CD4-positive, alpha-beta T cell treated with Interleukin-2 at 100 ng/mL for 4 hours (primary cell): ENCODE measurements at regions not wholly inside any gene's neighbourhood (a gene's known extent, or its start where the extent isn't known, plus 50 kb on each side); places are given as distances from the start of the nearest gene placed in this dataset.

Experiments used
- DNase-seq: peaks from one replicate; pipeline ENCODE4 v3.0.0-alpha.2; 2020; ENCODE audit warnings: low spot score

DNA sequence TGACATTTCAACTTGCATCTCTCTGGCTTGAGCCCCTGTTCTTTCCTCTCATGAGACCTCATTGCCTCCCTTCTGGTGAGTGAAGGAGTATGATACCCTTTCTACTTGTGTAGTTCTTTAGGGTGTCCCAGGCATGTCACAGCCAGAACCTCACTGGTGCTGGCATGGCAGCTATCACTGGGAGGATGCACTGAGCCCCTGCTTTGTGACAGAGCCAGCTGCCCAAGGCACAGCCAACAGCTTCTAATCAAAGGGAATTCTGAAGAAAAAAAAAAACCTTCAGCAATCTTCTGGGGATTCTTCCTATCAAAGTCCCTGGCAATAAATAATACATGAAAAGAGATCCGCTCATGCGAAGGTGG, 652.6 kb upstream of the KLF4 start:
- DNase-seq: no peak

DNA sequence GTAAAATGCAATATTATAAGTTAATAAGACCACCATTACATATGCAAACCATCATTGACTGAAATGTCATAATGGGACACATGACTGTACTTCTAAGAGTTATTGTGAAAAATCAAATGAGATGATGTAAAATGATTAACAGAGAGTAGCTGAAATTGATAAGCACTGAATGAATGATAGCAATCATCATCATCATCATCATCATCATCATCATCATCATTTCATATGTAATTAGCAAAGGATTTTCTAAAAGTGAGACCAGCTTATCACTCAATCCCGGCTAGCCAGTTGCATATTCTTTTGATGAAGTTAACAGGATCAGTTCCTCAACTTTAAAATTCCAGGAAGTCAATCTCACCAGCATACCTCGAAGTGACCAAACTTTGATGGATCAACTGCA, 650.3 kb upstream of the KLF4 start:
- no peak for DNase-seq

DNA sequence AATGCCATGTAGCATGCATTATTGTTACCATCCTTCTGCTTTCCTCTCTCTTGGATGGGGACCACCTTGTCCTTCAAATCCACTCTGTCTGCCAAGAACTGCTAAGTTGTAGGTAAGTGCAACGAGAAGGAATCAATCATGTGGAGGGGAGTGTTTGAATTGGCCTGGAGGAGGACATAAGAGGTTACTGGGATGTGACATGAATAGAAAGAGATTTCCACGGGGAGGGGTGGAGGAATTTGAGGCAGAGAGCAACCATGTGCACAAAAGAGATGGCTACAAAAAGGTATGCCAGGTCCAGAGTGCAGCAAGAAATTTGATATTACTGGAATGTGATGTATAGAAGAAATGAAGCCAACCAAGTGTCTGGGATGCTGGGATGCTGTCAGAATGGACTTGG, 648.9 kb upstream of the KLF4 start:
- no peak for DNase-seq

DNA sequence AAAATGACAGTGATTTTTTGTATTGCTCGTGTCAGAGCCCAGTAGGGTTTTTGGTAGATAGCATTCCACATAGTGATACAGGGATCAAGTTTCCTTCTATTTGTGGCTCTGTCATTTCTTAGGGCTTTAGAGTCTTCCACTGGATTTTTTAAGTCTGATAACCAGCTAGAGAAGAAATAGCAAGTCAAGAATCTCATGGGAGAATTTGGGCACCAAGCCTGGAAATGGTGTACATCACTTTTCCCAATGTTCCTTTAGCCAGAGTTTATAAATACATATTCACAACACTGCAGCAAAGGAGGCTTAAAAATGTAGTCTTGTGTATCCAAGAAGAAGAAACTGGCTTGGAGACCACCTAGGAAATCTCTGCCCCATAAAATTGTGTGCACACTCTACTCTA, 647.1 kb upstream of the KLF4 start:
- DNase-seq: no peak

DNA sequence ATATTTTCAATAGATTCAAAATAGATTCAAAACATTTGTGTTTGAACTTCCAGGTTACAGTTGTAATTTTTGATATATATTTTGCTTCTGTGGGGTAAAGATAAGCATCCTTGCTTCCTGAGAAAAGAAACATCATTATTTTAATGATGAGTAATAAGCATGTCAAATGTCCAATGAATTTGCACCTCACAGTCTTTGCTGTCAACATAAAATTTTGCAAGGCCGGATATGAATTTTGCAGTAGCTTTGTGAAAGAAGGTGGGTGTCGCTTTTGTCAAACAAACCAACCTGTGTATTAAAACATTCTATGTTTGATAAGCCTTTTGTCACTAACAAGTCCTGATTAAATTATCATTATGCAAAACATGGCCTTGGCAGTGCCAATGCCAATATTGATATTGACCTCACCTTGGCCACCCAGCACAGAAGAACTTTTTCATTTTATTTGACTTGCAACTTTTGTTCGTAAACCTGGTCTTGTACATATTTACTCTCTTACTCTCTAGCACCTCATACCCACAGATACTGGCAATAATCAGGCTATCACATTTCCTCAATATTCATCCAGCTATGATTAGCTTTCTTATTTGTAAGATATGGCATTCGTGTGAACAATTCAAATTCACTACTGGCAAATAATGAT, 645.0 kb upstream of the KLF4 start:
- DNase-seq: no peak

DNA sequence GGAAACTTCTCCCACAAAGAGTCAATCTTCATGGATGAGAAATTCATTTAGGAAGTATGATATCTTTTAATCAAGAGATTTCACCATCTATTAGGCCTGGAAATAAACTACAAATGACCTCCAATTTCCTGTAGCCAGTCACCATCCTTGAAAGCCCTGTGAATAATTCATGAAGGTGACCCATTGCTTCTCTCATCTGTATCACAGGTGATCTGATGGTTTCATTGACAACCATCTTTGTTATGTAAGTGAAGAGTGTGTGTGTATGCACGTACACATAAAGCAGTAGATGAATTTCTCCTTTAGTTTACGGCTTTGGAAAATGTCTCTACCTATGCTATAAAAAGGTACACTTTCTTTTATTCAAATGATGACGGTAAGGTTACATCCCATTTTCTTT, 644.1 kb upstream of the KLF4 start:
- no peak for DNase-seq

DNA sequence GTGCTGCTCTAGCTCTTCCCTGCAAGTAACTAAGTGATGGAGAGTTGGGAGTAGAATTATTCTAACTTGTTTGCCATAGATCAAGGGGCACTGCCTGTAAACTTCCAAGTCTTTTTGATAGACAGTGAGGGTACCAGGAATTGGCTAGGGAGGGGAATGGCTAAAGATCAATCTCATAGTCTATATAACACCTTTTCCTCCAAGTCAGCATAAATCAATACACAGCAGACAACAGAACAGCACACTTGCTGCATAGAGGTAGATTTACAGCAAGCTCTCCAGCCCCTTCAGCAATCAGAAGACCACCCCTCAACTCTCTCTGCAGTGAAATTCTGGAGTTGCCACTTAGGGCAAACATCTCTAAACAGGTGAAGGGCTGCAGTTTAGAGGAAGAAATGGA, 643.5 kb upstream of the KLF4 start:
- DNase-seq: no peak

DNA sequence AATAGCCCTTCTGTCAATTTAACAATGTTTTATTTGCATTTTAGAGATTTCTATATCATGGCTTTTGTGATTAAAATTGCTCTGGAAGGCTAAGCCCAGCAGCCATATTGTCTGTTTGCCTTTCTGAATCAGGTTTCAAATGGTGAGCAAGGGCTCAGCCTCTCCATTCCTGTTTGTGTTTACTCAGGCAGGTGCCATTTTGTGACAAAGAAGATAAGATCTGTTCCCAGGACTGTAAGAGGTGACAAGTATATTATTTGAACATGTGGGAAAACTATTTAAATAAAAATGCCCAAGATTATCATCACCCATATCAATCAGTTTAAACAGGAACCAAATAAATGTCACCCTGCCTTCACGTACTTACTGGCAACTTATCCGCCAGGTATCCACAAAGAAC, 641.3 kb upstream of the KLF4 start:
- DNase-seq: no peak

DNA sequence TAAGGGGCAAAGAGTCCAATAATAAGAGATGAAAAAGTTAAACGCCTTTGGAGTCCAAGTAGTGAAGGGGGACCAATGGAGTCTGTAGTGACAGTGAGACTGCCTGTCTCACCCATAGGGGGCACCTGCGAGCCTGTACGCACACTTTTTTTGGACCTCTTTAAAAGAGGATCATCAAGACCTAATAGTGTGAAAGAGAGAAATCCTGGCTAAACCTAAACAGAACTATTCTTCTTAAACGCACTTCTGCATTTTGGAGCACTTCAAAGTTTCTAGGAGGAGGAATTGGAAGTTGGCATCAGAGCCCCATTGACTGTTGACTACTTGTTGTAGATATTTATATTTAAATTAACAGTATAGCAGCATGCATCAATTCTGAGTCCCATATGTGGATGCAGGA, 636.1 kb upstream of the KLF4 start:
- no peak for DNase-seq

DNA sequence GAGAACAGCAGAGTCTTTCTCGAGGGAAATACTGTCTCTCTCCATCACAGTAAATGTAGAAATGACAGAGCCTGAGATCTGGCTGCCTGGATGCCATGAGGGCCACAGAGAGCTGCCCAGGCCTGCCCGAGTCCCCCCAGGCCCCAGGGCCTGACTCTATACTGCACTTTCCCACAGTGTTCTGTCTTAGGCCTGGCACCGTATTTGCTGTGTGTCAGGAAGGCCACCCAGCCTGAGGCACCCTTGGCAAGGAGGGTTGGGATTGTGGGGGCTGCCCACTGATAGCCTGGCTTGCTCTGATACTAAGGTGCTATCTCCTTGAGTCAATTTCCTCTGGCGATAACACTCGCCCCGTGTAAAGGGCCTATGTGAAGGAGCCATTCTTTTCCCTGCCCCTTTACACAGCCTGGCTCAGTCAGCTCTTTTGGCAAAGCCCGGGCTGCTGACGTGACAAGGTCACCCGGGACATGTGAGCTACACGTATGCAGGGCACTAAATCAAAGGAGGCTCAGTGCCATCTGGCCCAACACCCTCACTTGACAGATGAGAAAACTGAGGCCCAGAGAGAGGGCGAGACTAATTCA, 630.1 kb upstream of the KLF4 start:
- no peak for DNase-seq

DNA sequence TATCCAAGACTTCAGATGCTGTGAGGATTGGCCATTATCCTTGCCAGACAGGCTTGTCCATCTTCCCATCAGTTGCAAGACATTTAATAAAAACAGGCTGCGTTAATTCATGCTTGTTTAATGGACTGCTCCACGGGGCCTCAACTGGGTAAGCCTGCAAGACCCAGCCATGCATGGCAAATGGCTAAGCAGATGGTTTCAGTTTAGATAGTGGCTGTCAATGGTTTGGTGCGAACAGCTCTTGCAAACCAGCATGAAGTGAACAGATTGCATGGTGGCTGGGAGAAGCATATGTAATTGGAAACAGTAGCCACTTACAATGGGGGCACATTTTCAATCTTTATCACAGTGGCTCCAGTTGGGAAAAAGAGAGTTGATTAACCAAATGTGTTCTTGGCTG, 628.2 kb upstream of the KLF4 start:
- DNase-seq: no peak

DNA sequence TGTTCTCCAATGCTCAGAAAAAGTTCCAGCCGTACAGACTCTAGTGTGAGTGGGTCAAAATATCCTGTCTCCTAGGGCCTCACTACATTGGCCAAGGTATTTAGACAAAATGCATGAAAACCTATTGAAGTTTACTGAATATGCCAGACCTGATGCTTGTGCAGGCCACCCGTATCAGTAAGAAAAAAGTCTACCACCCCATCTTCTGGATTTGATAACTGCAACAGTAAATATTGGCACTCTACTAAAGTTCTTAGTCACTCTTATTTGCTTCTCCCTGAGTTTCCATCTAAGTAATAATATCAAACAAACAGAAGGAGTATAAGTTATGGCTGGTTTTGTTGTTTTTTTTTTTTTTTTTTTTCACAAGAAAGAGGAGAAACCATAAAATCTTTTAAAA, 627.7 kb upstream of the KLF4 start:
- DNase-seq: no peak

DNA sequence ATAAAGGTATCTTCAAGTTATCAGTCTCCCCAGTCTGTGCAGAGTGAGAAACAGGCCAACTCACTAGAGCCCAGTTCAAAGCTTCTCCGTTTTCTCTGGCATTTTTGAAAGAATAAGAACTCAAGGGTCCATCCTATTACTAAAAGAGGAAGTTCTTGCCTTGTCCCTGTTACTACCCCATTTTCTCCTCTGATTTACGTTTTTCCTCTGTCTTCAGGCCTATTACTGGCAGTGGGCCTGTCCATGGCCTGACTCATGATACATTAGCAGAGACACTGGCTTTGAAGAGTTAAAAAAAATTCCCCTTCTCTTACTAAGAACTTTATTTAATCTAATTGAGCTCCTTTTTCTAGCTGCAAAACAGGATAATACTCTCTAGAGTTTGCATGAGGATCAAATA, 624.0 kb upstream of the KLF4 start:
- DNase-seq: no peak

DNA sequence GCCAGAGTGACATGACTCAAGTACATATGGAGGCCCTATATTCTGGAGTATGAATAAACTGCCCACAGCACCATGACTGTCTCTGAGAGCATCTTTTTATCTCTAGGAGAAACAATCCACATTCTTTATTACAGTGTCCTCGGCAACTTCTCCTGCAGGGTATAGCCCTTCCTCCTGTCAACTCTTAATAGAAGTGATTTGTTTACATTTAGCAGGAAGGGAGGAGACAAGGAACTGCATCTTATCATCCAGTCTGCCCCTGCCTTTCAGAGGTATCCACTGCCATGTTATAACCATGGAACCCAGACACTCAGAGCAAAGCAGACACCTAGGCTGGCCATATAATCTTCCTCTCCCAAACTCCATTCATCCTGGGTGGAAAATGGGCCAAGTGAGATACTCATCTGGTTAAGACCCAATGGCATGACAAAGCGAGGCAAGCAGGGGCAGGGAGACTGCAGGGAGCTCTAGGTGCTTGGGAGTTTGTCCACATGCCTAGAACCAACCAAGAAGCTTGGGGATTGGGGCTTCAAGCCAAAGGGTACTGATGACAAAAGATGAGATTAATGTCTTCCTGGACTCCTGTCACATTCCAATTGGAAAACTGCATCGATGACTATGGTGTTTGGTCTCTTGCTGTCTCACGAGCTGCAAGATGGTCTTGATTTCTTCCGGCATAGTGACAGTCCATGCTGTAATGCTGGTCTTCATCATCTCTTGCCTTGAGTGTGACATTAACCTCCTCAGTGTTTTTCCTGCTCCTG, 620.5 kb upstream of the KLF4 start:
- no peak for DNase-seq

DNA sequence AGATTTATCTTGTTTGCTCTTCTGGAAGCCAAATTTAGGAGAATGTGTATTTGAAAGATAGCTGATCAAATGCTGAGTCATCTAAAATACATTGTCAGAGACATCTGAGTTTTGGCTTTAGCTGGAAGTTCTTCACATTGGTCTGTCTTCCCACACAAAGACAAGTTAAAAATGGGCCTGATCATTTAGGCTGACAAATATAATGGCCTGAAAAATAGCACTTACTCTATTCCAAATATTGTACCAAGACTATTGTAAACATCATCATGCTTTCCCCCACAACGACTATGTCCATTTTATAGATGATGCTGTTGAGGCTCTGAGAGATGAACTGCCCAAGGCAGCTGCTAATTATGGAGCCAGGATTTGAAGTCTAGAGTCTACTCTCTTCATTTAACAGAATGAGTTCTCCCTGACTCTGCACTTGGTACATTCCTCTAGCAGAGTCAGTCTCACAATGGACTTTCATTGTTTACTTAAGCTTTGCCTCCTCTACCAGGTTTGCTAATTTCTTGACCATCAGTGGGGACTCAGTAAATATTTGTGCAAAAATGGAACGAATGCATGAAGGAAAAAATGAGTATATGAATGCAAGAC, 619.4 kb upstream of the KLF4 start:
- DNase-seq: no peak

DNA sequence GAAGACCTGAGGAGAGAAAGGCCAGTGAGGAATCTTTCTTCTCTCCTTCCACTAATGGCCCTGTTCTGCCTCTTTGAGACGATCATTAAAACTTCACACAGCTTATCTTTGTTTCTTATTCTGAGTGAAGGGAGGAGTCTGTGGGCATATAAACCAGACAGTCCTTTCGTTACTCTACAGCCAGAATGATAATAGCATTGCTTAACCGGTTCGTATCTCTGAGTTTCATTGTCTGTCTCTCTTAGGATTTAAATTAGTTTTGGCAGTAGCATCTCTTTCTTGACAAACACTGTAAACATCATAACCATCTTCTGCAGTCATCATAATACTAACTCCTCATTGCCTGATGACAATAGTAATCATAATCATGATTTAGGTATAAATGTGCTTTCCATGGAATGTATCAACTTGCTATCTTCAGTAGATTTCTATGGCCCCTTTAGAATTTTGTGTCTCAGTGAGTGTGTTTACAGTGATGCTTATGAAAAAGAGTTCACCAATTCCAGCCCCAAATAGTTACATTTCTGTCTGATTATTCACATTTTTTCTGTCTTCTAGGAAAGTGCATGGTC, 618.8 kb upstream of the KLF4 start:
- DNase-seq: no peak

DNA sequence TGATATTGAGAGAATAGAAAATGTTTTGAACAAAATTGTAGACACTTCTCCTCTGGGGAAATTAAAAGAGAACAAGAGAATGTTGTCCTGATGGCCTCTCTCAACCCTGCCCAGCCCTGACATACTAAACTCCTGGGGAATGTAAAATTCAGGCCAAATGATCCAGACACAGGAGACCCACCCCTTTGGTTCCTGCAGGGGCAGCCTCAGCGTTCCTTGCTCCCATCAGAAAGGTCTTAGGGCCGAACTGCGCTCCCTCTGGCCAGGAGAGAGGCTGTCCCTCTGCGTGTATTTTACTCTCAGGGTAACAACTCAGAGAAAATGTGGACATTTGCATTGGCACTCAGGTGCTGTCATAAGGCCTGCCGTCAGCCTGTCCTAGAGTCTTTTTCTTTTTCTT, 616.3 kb upstream of the KLF4 start:
- DNase-seq: no peak

DNA sequence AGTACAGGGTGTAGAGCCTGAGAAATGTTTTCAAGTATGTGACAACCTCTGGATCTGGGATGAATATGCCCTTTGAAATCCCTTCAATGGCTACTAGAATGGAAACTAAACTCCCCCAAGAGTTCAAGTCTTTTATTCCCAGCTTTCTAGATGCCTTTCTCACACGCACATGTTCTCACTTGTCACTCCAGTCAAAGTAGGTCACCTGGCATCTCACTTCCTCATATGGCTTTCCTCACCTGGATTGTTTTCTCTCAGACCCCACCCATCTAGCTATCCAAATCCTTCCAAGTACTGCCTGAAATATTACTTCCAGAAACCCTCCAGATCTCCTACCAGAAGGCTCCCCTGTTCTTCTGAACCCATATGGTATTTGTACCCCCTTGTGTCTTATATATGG, 615.4 kb upstream of the KLF4 start:
- DNase-seq: no peak

DNA sequence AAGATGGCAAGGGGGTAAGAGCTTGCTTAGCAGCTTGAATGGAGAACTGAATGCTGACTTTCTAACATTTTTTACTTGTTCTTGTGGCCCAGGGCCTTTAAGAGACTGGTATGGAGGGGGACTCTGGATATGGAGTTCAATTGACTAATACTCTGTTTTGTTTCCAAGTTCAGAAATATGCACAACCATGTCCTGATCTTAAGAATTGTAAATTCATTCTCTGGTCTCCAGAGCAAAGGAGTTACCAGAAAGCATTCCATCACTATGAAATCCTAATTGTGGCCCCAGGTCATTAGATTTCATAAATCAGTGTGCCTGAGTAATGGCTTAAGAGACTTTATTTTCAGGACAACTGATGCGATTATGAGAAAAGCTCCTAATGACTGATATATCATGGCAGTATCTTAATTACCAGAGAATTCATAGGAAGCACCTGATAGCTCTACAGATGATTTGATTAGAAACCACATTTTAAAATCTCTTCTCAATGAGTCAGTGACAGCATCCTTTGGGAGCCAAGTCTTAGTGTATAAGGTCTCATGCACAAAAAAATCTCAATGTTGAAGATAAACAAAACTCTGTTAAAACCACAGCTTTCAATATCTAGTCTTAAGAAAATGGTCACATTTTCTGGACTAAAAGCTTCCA, 613.6 kb upstream of the KLF4 start:
- DNase-seq: no peak

DNA sequence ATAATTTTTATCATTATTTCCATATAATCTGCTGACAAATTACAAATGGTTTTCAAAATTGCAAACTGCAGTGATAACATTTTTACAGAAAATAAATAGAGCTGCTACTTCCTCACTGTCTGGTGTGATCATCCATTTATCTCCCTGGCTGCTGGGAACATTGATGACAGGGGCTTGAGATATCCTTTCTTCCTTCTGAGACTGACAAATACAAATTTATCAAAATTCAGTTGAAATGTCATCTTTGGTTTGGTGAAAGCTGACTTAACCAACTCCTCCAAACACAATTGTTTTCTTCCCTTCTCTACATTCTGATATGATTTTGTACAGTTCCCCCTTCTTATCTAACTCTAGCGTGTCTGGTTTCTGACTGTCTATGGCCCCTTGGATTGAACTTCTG, 611.8 kb upstream of the KLF4 start:
- no peak for DNase-seq

DNA sequence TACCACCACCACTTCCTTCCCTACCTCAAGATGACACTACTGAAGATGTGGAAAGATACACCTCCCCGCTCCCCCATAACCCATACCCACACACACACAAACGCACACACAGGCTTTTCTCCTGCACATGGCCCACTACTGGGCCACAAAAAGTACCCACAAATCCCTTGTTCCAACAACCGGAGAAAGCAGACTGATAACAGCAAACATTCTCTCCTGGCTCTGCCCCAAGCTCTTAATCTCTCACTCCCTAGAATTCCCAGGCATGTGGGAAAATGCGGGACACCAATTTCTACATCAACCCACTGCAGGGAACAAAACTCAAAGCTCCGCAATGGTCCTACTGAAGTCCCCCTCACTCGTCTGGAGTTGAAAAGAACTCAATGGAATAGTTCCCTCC, 611.0 kb upstream of the KLF4 start:
- DNase-seq: no peak

DNA sequence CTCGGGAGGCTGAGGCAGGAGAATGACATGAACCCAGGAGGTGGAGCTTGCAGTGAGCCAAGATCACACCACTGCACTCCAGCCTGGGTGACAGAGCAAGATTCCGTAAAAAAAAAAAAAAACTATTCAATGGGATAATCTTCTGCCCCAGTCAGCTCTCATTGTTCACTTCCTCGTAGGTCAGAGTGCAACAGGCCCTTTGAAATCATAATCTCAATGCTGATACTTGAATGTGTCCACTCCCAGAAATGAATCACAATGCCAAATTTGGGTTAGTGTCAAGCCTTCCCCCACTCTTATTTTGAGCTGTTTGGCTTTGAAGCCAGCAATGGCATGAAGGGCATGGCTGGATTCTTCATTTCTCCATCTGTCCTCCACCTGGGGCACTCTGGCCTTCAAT, 610.3 kb upstream of the KLF4 start:
- no peak for DNase-seq

DNA sequence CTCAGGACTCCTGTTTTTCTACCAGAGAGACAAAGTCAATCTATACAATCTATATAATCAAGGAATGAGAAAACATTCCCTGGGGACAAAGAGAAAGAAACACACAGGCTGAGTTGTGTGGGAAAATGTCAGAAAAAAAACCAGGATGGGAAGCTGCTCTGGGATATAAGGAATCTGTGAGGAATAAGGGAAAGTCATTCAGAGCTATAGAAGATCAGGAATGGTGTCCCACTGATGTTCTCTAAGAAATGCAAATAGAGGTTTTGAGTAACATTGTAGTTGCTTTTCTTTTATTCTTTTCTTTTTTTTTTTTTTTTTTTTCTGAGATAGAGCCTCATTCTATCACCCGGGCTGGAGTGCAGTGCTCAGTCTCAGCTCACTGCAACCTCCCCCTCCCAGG, 605.9 kb upstream of the KLF4 start:
- DNase-seq: no peak
